ENCODE measurements at regions not wholly inside any gene's neighbourhood (a gene's known extent, or its start where the extent isn't known, plus 50 kb on each side); places are given as distances from the start of the nearest gene placed in this dataset.

DNA sequence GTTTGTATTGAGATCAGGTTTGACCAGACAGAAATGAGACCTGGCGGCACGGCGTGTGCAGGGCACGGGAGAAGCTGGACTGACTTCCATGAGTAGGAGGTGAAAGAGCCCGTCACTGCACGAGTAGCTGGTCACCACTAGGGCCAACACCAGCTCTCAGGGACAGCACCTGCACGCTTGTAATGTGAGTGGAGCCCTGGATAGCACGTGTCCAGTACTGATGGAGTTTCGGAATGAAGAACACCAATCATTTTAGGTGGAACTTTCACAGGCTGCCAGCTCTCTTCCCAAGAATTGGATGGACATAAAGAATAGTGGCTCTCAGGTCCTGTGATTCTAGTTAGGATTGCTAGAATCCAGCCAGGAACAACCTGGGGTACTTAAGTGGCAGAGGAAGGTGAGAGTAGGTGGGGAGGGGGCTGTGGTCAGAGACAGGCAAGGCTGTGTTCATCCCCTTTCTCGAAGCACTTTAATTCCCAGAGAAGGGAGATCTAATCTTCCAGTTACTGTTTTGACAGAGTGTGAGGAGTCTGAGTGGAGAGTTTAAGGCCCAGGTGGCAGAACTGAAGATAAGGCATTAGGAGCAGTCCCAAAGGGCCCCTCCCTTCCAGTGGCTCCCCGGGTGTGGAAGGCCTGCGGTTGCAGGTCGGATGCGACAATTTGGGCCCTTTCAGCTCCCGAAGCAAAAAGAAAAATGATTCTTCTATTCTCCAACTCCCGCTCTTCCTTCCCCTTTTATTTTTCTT is 314.8 kb downstream of the QKI start:
- H3K36me3 ChIP-seq (ENCODE audit: control insufficient read depth in 5 of 5, insufficient read depth in 5 of 5, low read length in 5 of 5), result no peaks in the 10 kb centered on the region
- no peaks in the 10 kb centered on the region for H3K27me3 ChIP-seq (ENCODE audit: control insufficient read depth in 5 of 5, insufficient read depth in 4 of 5, low read length in 5 of 5)
- H3K4me3 ChIP-seq (ENCODE audit: low read depth in 1 of 5, low read length in 5 of 5), result no peak overlapping the region
- H3K4me1 ChIP-seq (ENCODE audit: control insufficient read depth in 5 of 5, insufficient read depth in 5 of 5, low read length in 5 of 5), result no peaks in the 10 kb centered on the region
- H3K9ac ChIP-seq (ENCODE audit: low read length in 5 of 5), result no peak overlapping the region
- no peak overlapping the region for H3K27ac ChIP-seq (ENCODE audit: low read depth, low read length)
- H3K9me3 ChIP-seq (ENCODE audit: control insufficient read depth in 5 of 5, low read length in 5 of 5), result no peaks in the 10 kb centered on the region

DNA sequence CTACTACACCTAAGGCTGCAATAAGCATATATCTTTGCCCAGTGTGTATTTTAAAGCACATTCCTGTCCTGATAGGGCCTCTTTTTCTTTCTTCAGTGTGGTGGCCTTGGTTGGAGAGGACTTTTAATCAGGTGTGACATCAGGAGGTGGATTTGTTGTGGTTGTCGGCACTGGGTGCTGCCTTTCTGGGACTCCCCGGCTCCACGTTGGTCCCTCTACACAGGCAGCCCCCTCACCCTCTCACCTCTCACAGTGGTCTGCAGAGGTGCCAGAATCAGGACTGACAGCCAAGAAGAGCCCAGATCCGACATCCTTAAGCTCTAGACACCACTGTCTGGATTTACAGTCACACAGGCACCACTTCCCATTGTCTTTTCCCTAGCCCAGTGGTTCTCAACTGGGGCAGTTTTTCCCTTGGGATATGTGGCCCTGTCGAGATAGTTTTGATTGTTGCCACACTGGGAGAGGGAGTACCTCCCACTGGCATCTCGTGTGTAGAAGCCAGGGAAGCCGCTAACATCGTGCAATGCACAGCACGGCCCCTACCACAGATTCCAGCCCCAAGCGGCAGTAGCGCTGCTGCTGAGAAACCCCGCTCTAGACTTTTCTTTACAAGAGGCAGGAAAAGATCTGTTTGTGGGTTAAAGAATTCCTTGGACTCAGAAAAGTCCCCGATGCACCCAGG is 314.1 kb downstream of the QKI start:
- Histone ChIP-seq H3K9me3 (ENCODE audit: control insufficient read depth in 5 of 5, low read length in 5 of 5) (no peaks in the 10 kb centered on the region), H3K4me1 (ENCODE audit: control insufficient read depth in 5 of 5, insufficient read depth in 5 of 5, low read length in 5 of 5) (no peaks in the 10 kb centered on the region), H3K4me3 (ENCODE audit: low read depth in 1 of 5, low read length in 5 of 5) (no peak overlapping the region)

DNA sequence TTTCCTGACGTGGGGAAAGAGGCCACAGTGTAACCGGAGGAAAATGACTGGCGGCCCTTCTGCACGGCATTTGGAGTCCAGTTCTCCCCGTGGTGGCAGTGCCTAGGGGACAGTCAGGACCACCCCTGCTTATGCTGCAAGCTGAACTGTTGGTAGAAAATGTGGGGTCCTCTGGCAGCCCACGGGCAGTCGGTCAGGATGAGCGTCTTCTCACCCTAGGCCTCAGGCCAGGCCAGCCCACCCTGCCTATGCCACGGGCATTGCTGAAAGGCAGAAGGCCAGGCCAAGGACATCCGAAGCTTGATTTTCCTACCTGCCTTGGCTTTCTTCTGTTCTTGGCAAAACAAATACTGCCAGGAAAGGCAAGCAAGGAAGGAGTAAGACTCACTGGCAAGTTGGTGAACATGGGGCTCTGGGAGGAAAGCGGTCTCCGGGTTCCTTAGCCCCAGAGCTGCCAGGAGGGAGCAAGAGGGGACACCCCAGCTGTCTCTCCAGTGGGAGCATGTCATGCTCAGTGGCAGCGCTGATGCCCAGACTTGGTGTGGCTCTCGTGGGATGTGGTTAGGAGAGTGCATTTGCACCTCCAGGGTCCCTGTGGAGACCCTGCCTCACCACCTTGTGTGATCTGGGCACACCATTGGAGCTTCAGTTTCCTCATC is 311.6 kb downstream of the QKI start:
- Histone ChIP-seq H3K4me3 (ENCODE audit: low read depth in 1 of 5, low read length in 5 of 5) (no peak overlapping the region), H3K36me3 (ENCODE audit: control insufficient read depth in 5 of 5, insufficient read depth in 5 of 5, low read length in 5 of 5) (no peaks in the 10 kb centered on the region), H3K9me3 (ENCODE audit: control insufficient read depth in 5 of 5, low read length in 5 of 5) (no peaks in the 10 kb centered on the region), H3K9ac (ENCODE audit: low read length in 5 of 5) (no peak overlapping the region), H3K27me3 (ENCODE audit: control insufficient read depth in 5 of 5, insufficient read depth in 4 of 5, low read length in 5 of 5) (no peaks in the 10 kb centered on the region), H3K27ac (ENCODE audit: low read depth, low read length) (no peak overlapping the region), H3K4me1 (ENCODE audit: control insufficient read depth in 5 of 5, insufficient read depth in 5 of 5, low read length in 5 of 5) (no peaks in the 10 kb centered on the region)

More for the DNA sequence above, 314.1 kb downstream of the QKI start:
- Histone ChIP-seq H3K27me3 (ENCODE audit: control insufficient read depth in 5 of 5, insufficient read depth in 4 of 5, low read length in 5 of 5) (no peaks in the 10 kb centered on the region), H3K9ac (ENCODE audit: low read length in 5 of 5) (no peak overlapping the region), H3K36me3 (ENCODE audit: control insufficient read depth in 5 of 5, insufficient read depth in 5 of 5, low read length in 5 of 5) (no peaks in the 10 kb centered on the region), H3K27ac (ENCODE audit: low read depth, low read length) (no peak overlapping the region)

DNA sequence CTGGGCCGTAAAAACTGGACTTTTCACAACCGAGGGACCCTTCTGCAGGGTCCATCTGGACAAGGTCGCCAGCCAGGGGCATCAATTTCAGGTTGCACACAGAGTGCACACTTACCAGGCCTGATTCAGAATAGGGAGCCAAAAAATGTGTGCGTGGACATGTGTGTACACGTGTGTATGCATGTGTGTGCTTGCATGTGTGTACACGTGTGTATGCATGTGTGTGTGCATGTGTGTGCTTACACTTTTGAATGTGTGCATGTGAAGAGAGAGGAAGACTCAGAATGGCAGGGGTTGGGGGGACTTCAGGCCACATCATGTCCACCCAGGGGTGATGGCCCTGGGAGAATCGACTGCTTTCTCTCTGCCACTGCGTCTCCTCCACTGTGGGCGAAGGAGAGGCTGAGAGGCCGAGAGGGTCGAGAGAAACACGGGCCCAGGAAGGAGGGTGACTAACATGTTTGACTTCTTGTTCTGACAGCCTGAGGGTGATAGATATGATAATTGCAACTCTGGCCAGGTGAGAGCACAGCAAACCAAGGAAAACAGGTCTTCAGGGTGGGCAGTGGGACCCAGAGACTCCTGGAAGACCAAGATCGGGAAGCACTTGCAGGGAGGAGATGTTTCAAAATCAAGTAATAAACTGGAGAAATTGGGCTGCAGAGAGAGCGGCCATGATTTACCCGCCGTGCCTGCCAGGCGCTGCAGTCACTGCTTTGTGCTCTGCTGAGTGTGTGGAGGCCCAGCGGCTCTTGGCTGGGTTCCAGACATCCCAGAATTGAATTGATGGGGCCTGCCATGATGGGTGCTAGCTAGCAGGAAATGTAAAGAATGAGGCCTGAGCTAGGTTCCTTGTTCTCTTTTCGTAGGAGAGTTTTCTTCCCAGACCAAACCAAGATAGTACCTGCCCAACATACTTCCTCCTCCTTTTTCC is 310.8 kb downstream of the QKI start:
- H3K27me3 ChIP-seq (ENCODE audit: control insufficient read depth in 5 of 5, insufficient read depth in 4 of 5, low read length in 5 of 5), result no peaks in the 10 kb centered on the region
- no peaks in the 10 kb centered on the region for H3K9me3 ChIP-seq (ENCODE audit: control insufficient read depth in 5 of 5, low read length in 5 of 5)
- no peak overlapping the region for H3K4me3 ChIP-seq (ENCODE audit: low read depth in 1 of 5, low read length in 5 of 5)
- no peak overlapping the region for H3K27ac ChIP-seq (ENCODE audit: low read depth, low read length)
- H3K9ac ChIP-seq (ENCODE audit: low read length in 5 of 5), result no peak overlapping the region
- H3K4me1 ChIP-seq (ENCODE audit: control insufficient read depth in 5 of 5, insufficient read depth in 5 of 5, low read length in 5 of 5), result no peaks in the 10 kb centered on the region
- no peaks in the 10 kb centered on the region for H3K36me3 ChIP-seq (ENCODE audit: control insufficient read depth in 5 of 5, insufficient read depth in 5 of 5, low read length in 5 of 5)

DNA sequence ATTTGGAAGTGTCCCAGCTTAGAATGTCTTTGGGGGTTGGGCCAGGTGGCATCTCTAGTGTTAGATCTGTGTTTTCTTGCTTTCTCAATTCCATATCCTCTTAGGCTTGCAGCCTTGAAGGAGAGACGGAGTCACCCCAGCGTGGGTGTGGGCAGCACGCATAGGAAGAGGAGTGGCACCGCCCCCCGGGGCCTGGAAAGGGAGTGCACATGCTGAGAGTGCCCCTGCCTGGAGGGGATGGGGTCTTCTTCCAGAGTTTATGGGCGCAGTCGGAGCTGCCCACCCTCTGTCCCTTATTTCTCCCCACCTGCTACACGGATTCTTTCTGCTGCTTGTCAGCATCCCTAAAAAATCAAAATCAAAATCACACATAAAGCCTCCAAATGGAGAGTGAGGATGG is 309.7 kb downstream of the QKI start:
- Histone ChIP-seq H3K36me3 (ENCODE audit: control insufficient read depth in 5 of 5, insufficient read depth in 5 of 5, low read length in 5 of 5) (no peaks in the 10 kb centered on the region), H3K9me3 (ENCODE audit: control insufficient read depth in 5 of 5, low read length in 5 of 5) (no peaks in the 10 kb centered on the region), H3K9ac (ENCODE audit: low read length in 5 of 5) (no peak overlapping the region), H3K27me3 (ENCODE audit: control insufficient read depth in 5 of 5, insufficient read depth in 4 of 5, low read length in 5 of 5) (no peaks in the 10 kb centered on the region), H3K4me3 (ENCODE audit: low read depth in 1 of 5, low read length in 5 of 5) (no peak overlapping the region), H3K27ac (ENCODE audit: low read depth, low read length) (no peak overlapping the region), H3K4me1 (ENCODE audit: control insufficient read depth in 5 of 5, insufficient read depth in 5 of 5, low read length in 5 of 5) (no peaks in the 10 kb centered on the region)

DNA sequence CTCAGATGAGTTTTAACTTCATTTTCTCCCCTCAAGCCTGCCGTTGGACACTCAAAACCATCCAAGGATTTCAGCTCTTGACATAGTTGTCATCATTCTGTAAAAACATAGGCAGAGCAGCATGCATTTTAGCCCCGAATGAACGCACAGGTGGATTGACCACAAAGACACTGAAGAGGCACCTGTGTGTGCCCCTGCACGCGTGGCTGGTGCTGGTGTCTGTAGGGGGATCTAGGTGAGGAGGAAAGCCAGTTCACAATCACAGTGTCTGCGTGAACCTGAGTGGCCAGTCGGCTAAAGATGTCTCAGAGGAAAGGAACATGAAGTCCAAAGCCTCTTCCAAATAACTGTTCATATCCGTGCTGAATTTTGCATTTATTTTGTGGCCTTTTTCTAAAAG is 309.2 kb downstream of the QKI start:
- H3K9me3 ChIP-seq (ENCODE audit: control insufficient read depth in 5 of 5, low read length in 5 of 5), result no peaks in the 10 kb centered on the region
- no peaks in the 10 kb centered on the region for H3K27me3 ChIP-seq (ENCODE audit: control insufficient read depth in 5 of 5, insufficient read depth in 4 of 5, low read length in 5 of 5)
- no peak overlapping the region for H3K9ac ChIP-seq (ENCODE audit: low read length in 5 of 5)
- no peak overlapping the region for H3K27ac ChIP-seq (ENCODE audit: low read depth, low read length)
- H3K4me1 ChIP-seq (ENCODE audit: control insufficient read depth in 5 of 5, insufficient read depth in 5 of 5, low read length in 5 of 5), result no peaks in the 10 kb centered on the region
- no peak overlapping the region for H3K4me3 ChIP-seq (ENCODE audit: low read depth in 1 of 5, low read length in 5 of 5)
- no peaks in the 10 kb centered on the region for H3K36me3 ChIP-seq (ENCODE audit: control insufficient read depth in 5 of 5, insufficient read depth in 5 of 5, low read length in 5 of 5)

DNA sequence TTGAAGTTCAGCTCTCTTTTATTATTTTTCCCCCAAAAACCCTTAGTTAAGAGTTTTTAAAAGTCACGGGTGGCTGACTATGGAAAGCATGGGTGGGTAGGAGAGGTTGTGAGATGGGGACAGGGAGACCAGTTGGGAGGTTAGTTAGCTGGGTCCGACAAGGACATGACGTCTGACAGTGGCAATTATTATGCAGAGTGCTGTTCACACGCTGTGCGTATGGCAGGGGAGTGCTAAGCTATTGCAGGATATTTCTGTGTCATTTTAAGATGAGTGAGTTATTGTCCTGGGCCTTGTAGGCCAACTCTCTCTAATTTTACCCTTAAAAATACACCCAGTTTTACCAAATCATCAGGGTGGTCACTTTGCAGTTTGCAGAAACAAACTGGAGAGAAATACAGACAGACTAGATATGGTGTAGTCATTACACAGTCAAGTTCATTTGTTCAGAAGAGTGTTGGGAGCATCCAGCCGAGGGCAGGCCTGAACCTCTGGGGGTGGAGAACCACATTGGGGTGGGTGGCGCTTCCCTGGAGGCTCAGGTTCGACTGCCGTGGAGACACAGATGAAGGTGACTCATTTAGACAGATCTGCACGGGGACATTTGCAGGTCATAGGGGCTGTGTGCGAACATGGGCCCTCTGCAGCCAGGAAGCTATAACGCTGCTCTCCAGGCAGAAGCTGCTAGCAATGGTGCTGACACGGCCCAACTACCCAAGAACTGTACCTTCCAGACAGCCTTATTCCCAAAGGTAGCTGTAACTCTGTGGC is 307.6 kb downstream of the QKI start:
- Histone ChIP-seq H3K4me1 (ENCODE audit: control insufficient read depth in 5 of 5, insufficient read depth in 5 of 5, low read length in 5 of 5) (no peaks in the 10 kb centered on the region), H3K9ac (ENCODE audit: low read length in 5 of 5) (no peak overlapping the region), H3K4me3 (ENCODE audit: low read depth in 1 of 5, low read length in 5 of 5) (no peak overlapping the region), H3K36me3 (ENCODE audit: control insufficient read depth in 5 of 5, insufficient read depth in 5 of 5, low read length in 5 of 5) (no peaks in the 10 kb centered on the region), H3K9me3 (ENCODE audit: control insufficient read depth in 5 of 5, low read length in 5 of 5) (no peaks in the 10 kb centered on the region), H3K27me3 (ENCODE audit: control insufficient read depth in 5 of 5, insufficient read depth in 4 of 5, low read length in 5 of 5) (no peaks in the 10 kb centered on the region), H3K27ac (ENCODE audit: low read depth, low read length) (no peak overlapping the region)

DNA sequence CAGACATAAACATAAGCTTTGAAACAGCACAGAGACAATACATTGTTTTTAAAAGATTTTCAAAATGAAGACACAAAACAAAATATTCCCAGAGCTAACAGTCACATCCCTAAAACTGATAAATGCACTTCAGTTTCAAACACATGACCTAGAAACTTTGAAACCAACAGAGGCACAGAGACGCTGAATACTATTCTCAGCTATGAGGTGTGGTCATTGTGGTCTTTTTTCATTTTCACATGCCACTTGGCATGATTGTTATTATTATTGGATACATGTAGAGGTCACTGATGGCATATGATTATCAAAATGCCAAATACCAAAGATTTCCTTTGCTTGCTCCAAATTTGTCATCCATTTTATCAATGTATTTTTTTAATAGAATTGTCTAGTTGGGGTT is 306.9 kb downstream of the QKI start:
- Histone ChIP-seq H3K9ac (ENCODE audit: low read length in 5 of 5) (no peak overlapping the region), H3K27me3 (ENCODE audit: control insufficient read depth in 5 of 5, insufficient read depth in 4 of 5, low read length in 5 of 5) (no peaks in the 10 kb centered on the region), H3K4me1 (ENCODE audit: control insufficient read depth in 5 of 5, insufficient read depth in 5 of 5, low read length in 5 of 5) (peaks cover 0 to 3% (median 0%) of the 10 kb centered on the region in 5 donors), H3K36me3 (ENCODE audit: control insufficient read depth in 5 of 5, insufficient read depth in 5 of 5, low read length in 5 of 5) (no peaks in the 10 kb centered on the region), H3K27ac (ENCODE audit: low read depth, low read length) (no peak overlapping the region), H3K4me3 (ENCODE audit: low read depth in 1 of 5, low read length in 5 of 5) (no peak overlapping the region), H3K9me3 (ENCODE audit: control insufficient read depth in 5 of 5, low read length in 5 of 5) (no peaks in the 10 kb centered on the region)

DNA sequence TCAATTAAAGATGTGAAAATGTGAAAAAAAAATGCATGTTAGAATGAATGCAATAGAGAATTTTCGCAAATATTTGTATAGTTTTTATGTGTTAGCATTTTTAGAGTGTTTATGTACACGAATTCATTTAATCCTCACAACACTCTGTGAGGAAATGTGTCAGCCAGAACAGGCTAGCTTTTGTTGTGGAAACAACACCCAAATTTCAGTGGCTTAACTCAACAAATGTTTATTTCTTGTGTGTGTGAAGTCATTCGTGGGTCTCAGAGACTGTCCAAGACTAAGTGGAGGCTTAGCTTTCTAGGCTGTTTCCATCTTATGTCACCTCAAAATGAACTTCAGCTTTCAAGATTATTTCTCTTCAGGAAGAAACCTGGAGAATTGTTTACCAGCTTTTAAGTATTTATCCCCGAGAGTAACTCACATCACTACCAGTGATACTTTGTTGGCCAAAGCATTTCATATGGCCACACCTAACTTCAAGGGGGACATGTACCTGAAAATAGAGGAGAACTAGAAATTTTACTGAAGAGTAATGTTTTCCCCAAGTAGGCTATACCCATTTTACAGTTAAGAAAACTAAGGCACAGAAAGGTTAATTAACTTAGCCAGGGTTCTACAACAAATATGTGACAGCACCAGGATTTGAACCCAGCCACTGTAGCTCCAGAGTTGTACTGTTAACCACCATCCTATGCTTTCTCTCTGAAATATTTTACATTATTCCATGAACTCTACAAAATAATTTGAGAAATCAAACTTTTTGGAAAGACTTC is 306.1 kb downstream of the QKI start:
- Histone ChIP-seq H3K4me1 (ENCODE audit: control insufficient read depth in 5 of 5, insufficient read depth in 5 of 5, low read length in 5 of 5) (peaks cover 0 to 3% (median 0%) of the 10 kb centered on the region in 5 donors), H3K9me3 (ENCODE audit: control insufficient read depth in 5 of 5, low read length in 5 of 5) (no peaks in the 10 kb centered on the region), H3K27ac (ENCODE audit: low read depth, low read length) (no peak overlapping the region), H3K9ac (ENCODE audit: low read length in 5 of 5) (no peak overlapping the region), H3K4me3 (ENCODE audit: low read depth in 1 of 5, low read length in 5 of 5) (no peak overlapping the region), H3K27me3 (ENCODE audit: control insufficient read depth in 5 of 5, insufficient read depth in 4 of 5, low read length in 5 of 5) (no peaks in the 10 kb centered on the region), H3K36me3 (ENCODE audit: control insufficient read depth in 5 of 5, insufficient read depth in 5 of 5, low read length in 5 of 5) (no peaks in the 10 kb centered on the region)

All from subcutaneous abdominal adipose tissue (tissue), 5 donors.